Neural progenitor cell (in vitro differentiated cells): ENCODE measurements at regions not wholly inside any gene's neighbourhood (a gene's known extent, or its start where the extent isn't known, plus 50 kb on each side); places are given as distances from the start of the nearest gene placed in this dataset.

Experiments
- DNase-seq: peaks from one replicate; pipeline ENCODE4 v3.0.0-alpha.2; 2016; ENCODE audit warnings: low spot score
- H2AFZ ChIP-seq: fragments of 200-600 bp; sonication (generic); replicated peaks from 2 replicates; pipeline ENCODE4 v1.6.1; 2016; ENCODE audit warnings: antibody characterized with exemption
- H3F3A ChIP-seq: fragments of 200-600 bp; sonication (generic); 2 replicates; pipeline ENCODE4 v1.6.1; 2016; ENCODE audit warnings: antibody characterized with exemption, low read depth
- H3K27ac ChIP-seq: fragments of 200-600 bp; sonication (generic); 2 replicates; pipeline ENCODE4 v1.5.1; 2016; ENCODE audit warnings: mild to moderate bottlenecking
- H3K27me3 ChIP-seq: fragments of 200-600 bp; sonication (generic); 2 replicates; pipeline ENCODE4 v1.6.1; 2016; ENCODE audit warnings: mild to moderate bottlenecking, moderate library complexity
- H3K36me3 ChIP-seq: fragments of 200-600 bp; sonication (generic); 2 replicates; pipeline ENCODE4 v1.5.1; 2016
- H3K4me1 ChIP-seq: fragments of 200-600 bp; sonication (generic); 2 replicates; pipeline ENCODE4 v1.6.1; 2016; ENCODE audit warnings: mixed run types
- H3K4me2 ChIP-seq: fragments of 200-600 bp; sonication (generic); 2 replicates; pipeline ENCODE4 v1.6.1; 2016
- H3K4me3 ChIP-seq: fragments of 200-600 bp; sonication (generic); 2 replicates; pipeline ENCODE4 v1.5.1; 2016
- H3K79me2 ChIP-seq: fragments of 200-600 bp; sonication (generic); 2 replicates; pipeline ENCODE4 v1.6.1; 2016; ENCODE audit warnings: low read depth
- H3K9ac ChIP-seq: fragments of 200-600 bp; sonication (generic); 2 replicates; pipeline ENCODE4 v1.6.1; 2016
- H3K9me3 ChIP-seq: fragments of 200-600 bp; sonication (generic); 2 replicates; pipeline ENCODE4 v1.5.1; 2016; ENCODE audit warnings: low read depth
- H4K20me1 ChIP-seq: fragments of 200-600 bp; sonication (generic); 2 replicates; pipeline ENCODE4 v1.6.1; 2016; ENCODE audit warnings: low read depth
- H3K27ac Mint-ChIP-seq: 3 replicates; pipeline ENCODE4 v1.8.0; 2021; ENCODE audit warnings: mixed read lengths
- H3K27me3 Mint-ChIP-seq: 2 replicates; pipeline ENCODE4 v1.8.0; 2022; ENCODE audit warnings: low read depth, mild to moderate bottlenecking, inconsistent platforms, moderate library complexity, mixed read lengths; ENCODE audit not compliant: insufficient read depth
- H3K36me3 Mint-ChIP-seq: 3 replicates; pipeline ENCODE4 v1.8.0; 2021; ENCODE audit warnings: mixed read lengths
- H3K4me1 Mint-ChIP-seq: 3 replicates; pipeline ENCODE4 v1.8.0; 2021; ENCODE audit warnings: mixed read lengths
- H3K4me3 Mint-ChIP-seq: 3 replicates; pipeline ENCODE4 v1.8.0; 2021; ENCODE audit warnings: mild to moderate bottlenecking, moderate library complexity, mixed read lengths
- H3K9me3 Mint-ChIP-seq: 3 replicates; pipeline ENCODE4 v1.8.0; 2020; ENCODE audit warnings: mixed read lengths
- EZH2 ChIP-seq: fragments of 200-600 bp; sonication (generic); IDR thresholded peaks from 2 replicates; pipeline ENCODE4 v1.6.1; 2017; ENCODE audit warnings: antibody characterized with exemption, mild to moderate bottlenecking, moderate library complexity
- EZH2phosphoT487 ChIP-seq: fragments of 200-600 bp; sonication (generic); IDR thresholded peaks from 2 replicates; pipeline ENCODE4 v1.6.1; 2017; ENCODE audit warnings: antibody characterized with exemption
- TF ChIP-seq, protein P1 (sequence below): fragments of 200-600 bp; sonication (generic); IDR thresholded peaks from 2 replicates; pipeline ENCODE4 v1.5.1; 2017; ENCODE audit warnings: antibody characterized with exemption, mild to moderate bottlenecking

DNA sequence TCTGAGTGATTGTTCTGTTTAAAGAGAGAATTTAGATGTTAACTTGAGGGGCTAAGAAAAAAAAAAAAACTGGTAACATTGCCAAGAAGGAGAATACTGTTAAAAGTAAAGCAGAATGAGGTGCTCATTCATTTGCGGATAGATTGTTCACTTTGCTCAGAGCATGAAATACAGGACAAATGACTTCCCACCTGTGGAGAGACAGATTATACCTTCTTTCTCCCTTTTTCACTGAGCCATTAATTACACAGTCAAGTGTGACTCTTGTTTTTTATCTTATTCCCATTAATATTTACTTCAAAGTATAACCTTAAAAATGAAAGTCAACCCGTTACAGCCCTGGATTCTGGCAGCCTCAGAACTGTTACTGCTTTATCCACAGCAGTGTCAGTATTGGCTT, 264.5 kb downstream of the TAF11L14 start:
- Mint-ChIP-seq H3K27me3 (peaks cover 3% of the 10 kb centered on the region), H3K4me3 (no peak overlapping the region), H3K36me3 (no peaks in the 10 kb centered on the region), H3K4me1 (peaks cover 14% of the 10 kb centered on the region), H3K27ac (no peak overlapping the region), H3K9me3 (peaks cover 7% of the 10 kb centered on the region)
- Histone ChIP-seq H3K4me3 (no peak overlapping the region), H3K4me1 (peaks cover 7% of the 10 kb centered on the region), H3K9me3 (no peaks in the 10 kb centered on the region), H4K20me1 (no peaks in the 10 kb centered on the region), H3K36me3 (no peaks in the 10 kb centered on the region), H3K4me2 (no peak overlapping the region), H3K9ac (no peak overlapping the region), H2AFZ (no peak overlapping the region), H3K27me3 (no peaks in the 10 kb centered on the region), H3K27ac (no peak overlapping the region), H3F3A (no peaks in the 10 kb centered on the region), H3K79me2 (no peaks in the 10 kb centered on the region)
- TF ChIP-seq, protein P1, sequence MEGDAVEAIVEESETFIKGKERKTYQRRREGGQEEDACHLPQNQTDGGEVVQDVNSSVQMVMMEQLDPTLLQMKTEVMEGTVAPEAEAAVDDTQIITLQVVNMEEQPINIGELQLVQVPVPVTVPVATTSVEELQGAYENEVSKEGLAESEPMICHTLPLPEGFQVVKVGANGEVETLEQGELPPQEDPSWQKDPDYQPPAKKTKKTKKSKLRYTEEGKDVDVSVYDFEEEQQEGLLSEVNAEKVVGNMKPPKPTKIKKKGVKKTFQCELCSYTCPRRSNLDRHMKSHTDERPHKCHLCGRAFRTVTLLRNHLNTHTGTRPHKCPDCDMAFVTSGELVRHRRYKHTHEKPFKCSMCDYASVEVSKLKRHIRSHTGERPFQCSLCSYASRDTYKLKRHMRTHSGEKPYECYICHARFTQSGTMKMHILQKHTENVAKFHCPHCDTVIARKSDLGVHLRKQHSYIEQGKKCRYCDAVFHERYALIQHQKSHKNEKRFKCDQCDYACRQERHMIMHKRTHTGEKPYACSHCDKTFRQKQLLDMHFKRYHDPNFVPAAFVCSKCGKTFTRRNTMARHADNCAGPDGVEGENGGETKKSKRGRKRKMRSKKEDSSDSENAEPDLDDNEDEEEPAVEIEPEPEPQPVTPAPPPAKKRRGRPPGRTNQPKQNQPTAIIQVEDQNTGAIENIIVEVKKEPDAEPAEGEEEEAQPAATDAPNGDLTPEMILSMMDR: no peak
- TF ChIP-seq EZH2phosphoT487 (no peak), EZH2 (no peak)
- no peak for DNase-seq

DNA sequence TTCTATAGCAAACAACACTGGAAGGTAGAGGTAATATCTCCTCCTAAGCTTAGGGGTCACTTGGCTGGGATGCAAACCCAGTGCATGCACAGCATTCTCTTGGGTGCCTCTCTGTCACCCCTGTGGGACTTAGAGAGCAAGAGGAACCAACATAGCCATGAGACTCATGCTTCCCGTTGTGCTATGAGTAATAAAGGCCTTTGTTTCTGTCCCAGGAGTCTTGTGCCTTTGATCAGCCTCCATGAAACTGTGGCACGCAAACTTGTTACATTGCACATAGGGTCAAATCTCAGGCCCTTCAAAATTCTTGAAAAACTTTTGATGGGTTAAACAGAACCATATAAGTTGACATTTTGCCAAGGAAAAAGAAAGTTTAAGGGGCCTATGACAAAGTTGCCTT, 272.8 kb downstream of the TAF11L14 start:
- Histone ChIP-seq H3F3A (no peaks in the 10 kb centered on the region), H3K4me3 (no peak overlapping the region), H3K36me3 (no peaks in the 10 kb centered on the region), H3K27ac (no peak overlapping the region), H3K9me3 (no peaks in the 10 kb centered on the region), H3K4me1 (no peaks in the 10 kb centered on the region), H3K27me3 (no peaks in the 10 kb centered on the region), H3K4me2 (no peak overlapping the region), H3K9ac (no peak overlapping the region), H2AFZ (no peak overlapping the region), H3K79me2 (no peaks in the 10 kb centered on the region), H4K20me1 (no peaks in the 10 kb centered on the region)
- no peak for DNase-seq
- Mint-ChIP-seq H3K27ac (no peak overlapping the region), H3K9me3 (peaks cover 21% of the 10 kb centered on the region), H3K4me1 (no peaks in the 10 kb centered on the region), H3K27me3 (no peaks in the 10 kb centered on the region), H3K4me3 (no peak overlapping the region), H3K36me3 (peaks cover 2% of the 10 kb centered on the region)
- TF ChIP-seq EZH2: no peak
- TF ChIP-seq EZH2phosphoT487: no peak
- TF ChIP-seq, protein P1: no peak

DNA sequence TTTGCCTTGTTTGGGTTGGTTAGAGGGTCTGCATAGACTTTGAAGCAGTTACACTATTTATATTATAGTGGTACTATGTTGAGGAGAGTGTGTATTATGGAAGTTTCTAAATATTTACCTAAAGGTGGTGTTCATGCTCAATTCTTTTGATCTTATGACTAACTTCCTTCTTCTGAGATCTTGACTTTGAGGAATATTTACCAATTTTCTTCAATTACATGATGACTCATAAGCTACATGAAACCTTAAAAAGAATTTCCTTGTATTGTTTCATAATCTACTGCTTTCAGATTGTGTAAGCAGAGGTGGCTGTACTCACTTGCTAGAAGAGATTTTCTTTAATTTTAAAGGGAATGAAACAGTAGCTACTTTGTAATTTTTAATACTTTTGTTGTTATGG, 276.1 kb downstream of the TAF11L14 start:
- TF ChIP-seq EZH2phosphoT487: no peak
- TF ChIP-seq EZH2: no peak
- TF ChIP-seq, protein P1: no peak
- no peaks in the 10 kb centered on the region for H3K36me3 ChIP-seq

More for the DNA sequence above, 276.1 kb downstream of the TAF11L14 start:
- H3K9me3 ChIP-seq: no peaks in the 10 kb centered on the region
- H3K27me3 Mint-ChIP-seq: no peaks in the 10 kb centered on the region
- no peaks in the 10 kb centered on the region for H3K27me3 ChIP-seq
- H3K9ac ChIP-seq: no peak overlapping the region
- no peaks in the 10 kb centered on the region for H3K4me1 ChIP-seq
- H3K9me3 Mint-ChIP-seq: peaks cover 9% of the 10 kb centered on the region
- H3K4me3 ChIP-seq: no peak overlapping the region
- H4K20me1 ChIP-seq: no peaks in the 10 kb centered on the region
- H3K4me1 Mint-ChIP-seq: no peaks in the 10 kb centered on the region
- no peak overlapping the region for H2AFZ ChIP-seq
- no peak for DNase-seq
- H3K36me3 Mint-ChIP-seq: no peaks in the 10 kb centered on the region
- no peak overlapping the region for H3K4me2 ChIP-seq
- H3K4me3 Mint-ChIP-seq: no peak overlapping the region
- H3K79me2 ChIP-seq: no peaks in the 10 kb centered on the region
- no peak overlapping the region for H3K27ac ChIP-seq
- no peak overlapping the region for H3K27ac Mint-ChIP-seq
- no peaks in the 10 kb centered on the region for H3F3A ChIP-seq
